ENCODE measurements at regions not wholly inside any gene's neighbourhood (a gene's known extent, or its start where the extent isn't known, plus 50 kb on each side); places are given as distances from the start of the nearest gene placed in this dataset.

DNA sequence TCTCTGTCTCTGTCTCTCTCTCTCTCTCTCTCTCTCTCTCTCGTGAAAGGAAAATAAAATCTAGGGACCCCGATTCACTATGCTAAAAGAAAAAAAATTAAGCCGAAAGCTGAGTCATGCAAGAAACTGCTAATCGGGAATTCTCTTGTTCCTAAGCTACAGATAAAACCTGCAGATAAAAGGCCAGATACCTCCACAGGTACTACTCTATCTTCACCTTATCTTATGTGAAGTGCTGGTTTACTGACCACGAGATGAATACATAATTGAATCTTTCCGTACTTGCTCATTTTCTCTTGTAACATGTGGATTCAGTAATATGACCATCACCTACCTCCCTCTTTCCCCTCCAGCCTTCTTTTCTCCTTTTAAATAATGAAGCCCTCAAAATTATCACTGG lies 120.5 kb downstream of the RFX6 start:
- TF ChIP-seq ESRRA (CRISPR knock-in tag; IDR thresholded peaks at IDR 0.05; ENCODE audit: borderline replicate concordance) (no peak), ZNF138 (CRISPR knock-in tag; conservative IDR thresholded peaks at IDR 0.05) (no peak)
- TF ChIP-seq, protein P1, sequence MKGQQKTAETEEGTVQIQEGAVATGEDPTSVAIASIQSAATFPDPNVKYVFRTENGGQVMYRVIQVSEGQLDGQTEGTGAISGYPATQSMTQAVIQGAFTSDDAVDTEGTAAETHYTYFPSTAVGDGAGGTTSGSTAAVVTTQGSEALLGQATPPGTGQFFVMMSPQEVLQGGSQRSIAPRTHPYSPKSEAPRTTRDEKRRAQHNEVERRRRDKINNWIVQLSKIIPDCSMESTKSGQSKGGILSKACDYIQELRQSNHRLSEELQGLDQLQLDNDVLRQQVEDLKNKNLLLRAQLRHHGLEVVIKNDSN (CRISPR knock-in tag; IDR thresholded peaks at IDR 0.05), result no peak
